Prostate gland (tissue), 2 donors: ENCODE measurements at regions not wholly inside any gene's neighbourhood (a gene's known extent, or its start where the extent isn't known, plus 50 kb on each side); places are given as distances from the start of the nearest gene placed in this dataset.

Source experiments
- DNase-seq: peaks from one replicate; pipeline ENCODE4 v3.0.0-alpha.2; 2019; ENCODE audit warnings: low spot score
- H3K27ac ChIP-seq, 2 donors: fragments of 200-600 bp; sonication (generic); 2 replicates each; pipeline ENCODE4 v1.5.1; 2017 to 2019
- H3K27me3 ChIP-seq: fragments of 200-600 bp; sonication (generic); replicated peaks from 2 replicates; pipeline ENCODE4 v1.5.1; 2019; ENCODE audit not compliant: insufficient read depth
- H3K36me3 ChIP-seq, 2 donors: fragments of 200-600 bp; sonication (generic); 1 replicate in 1 of 2; 2 replicates in 1 of 2; pipeline versions ENCODE4 v1.5.1 to v1.8.1; 2017 to 2019
- H3K4me1 ChIP-seq: fragments of 200-600 bp; sonication (generic); replicated peaks from 2 replicates; pipeline ENCODE4 v1.5.1; 2019
- H3K4me3 ChIP-seq, 2 donors: fragments of 200-600 bp; sonication (generic); 2 replicates each; pipeline ENCODE4 v1.5.1; 2017 to 2019
- H3K9me3 ChIP-seq: fragments of 200-600 bp; sonication (generic); 2 replicates; pipeline ENCODE4 v1.5.1; 2017
- POLR2A ChIP-seq: fragments of 450-650 bp; IDR thresholded peaks from one replicate; pipeline ENCODE4 v1.6.1; 2016; ENCODE audit warnings: antibody characterized with exemption, mild to moderate bottlenecking
- POLR2AphosphoS5 ChIP-seq: sonication (generic); formaldehyde crosslinking; IDR thresholded peaks from one replicate; pipeline ENCODE4 v1.6.1; 2017; ENCODE audit warnings: antibody characterized with exemption
- WGBS: methylation state at CpG from one replicate; pipeline ENCODE4 v1.1.5; 2018; 5-methylcytosine and 5-hydroxymethylcytosine counted together
- intact Hi-C: fragments of 100-400 bp; cut with DNase I; formaldehyde crosslinking; loops from one replicate; pipeline ENCODE4 v1.14.2; 2022
- TF ChIP-seq, protein P1 (sequence below), 4 experiments: fragments of 200-600 bp in 2 of 4; fragments of 450-650 bp in 2 of 4; sonication (generic) in 2 of 4; IDR thresholded peaks; 1 replicate in 3 of 4; 2 replicates in 1 of 4; pipeline ENCODE4 v1.5.1; 2016 to 2019; ENCODE audit warnings: antibody characterized with exemption in 4 of 4, mild to moderate bottlenecking in 2 of 4, moderate library complexity in 2 of 4

DNA sequence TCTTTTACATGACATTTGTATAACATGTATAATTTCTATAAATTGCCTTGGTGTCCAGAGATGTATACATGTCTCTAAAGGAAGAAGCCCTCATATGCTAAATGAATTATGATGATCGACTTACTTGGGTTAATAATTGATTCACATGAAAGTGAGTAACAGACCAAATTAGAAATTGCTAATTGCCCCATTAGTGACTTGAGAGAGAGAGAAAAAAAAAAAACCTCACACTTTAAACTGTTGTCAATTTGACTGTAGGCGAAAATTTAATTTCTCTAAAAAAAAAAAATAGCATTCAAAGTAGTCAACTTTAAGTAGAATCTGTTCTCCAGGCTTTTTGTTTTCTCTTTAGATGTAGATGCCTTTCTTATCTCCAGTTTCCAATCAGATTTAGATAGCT, 383.3 kb downstream of the SH2D4B start:
- Histone ChIP-seq H3K4me3 (no peak overlapping the region), H3K27me3 (no peaks in the 10 kb centered on the region), H3K9me3 (no peaks in the 10 kb centered on the region), H3K4me1 (no peaks in the 10 kb centered on the region), H3K27ac (no peak overlapping the region), H3K36me3 (no peaks in the 10 kb centered on the region)
- TF ChIP-seq POLR2A (no peak), POLR2AphosphoS5 (no peak)
- TF ChIP-seq, protein P1, sequence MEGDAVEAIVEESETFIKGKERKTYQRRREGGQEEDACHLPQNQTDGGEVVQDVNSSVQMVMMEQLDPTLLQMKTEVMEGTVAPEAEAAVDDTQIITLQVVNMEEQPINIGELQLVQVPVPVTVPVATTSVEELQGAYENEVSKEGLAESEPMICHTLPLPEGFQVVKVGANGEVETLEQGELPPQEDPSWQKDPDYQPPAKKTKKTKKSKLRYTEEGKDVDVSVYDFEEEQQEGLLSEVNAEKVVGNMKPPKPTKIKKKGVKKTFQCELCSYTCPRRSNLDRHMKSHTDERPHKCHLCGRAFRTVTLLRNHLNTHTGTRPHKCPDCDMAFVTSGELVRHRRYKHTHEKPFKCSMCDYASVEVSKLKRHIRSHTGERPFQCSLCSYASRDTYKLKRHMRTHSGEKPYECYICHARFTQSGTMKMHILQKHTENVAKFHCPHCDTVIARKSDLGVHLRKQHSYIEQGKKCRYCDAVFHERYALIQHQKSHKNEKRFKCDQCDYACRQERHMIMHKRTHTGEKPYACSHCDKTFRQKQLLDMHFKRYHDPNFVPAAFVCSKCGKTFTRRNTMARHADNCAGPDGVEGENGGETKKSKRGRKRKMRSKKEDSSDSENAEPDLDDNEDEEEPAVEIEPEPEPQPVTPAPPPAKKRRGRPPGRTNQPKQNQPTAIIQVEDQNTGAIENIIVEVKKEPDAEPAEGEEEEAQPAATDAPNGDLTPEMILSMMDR (IDR thresholded peaks at IDR 0.05), result no peak
- DNase-seq, result no peak
- 90% methylated on average over 2 of the region's 2 CpGs for WGBS
- intact Hi-C loops, result loop anchor here (10.0 kb wide), 2 partner anchors 256 to 536 kb away; no protein-coding TSS in a partner anchor

- no peaks in the 10 kb centered on the region for H3K9me3 ChIP-seq
- TF ChIP-seq, protein P1 (IDR thresholded peaks at IDR 0.05), result peak; percentile 10 to 59 (median 46)
- no peak for TF ChIP-seq POLR2A
- no peaks in the 10 kb centered on the region for H3K36me3 ChIP-seq
- DNase-seq, result peak; percentile 37
- no peak overlapping the region for H3K4me3 ChIP-seq
- H3K4me1 ChIP-seq, result no peaks in the 10 kb centered on the region
- no peak overlapping the region for H3K27ac ChIP-seq
- 47% methylated on average over 7 of the region's 7 CpGs for WGBS
- intact Hi-C loops, result loop anchor here (10.0 kb wide), 2 partner anchors 260 to 540 kb away; no protein-coding TSS in a partner anchor
- H3K27me3 ChIP-seq, result no peaks in the 10 kb centered on the region
Measured at GRCh38 chr10:80924063-80924952, 386.6 kb downstream of the SH2D4B start.

GRCh38 chr10:80927419-80928078, 389.8 kb downstream of the SH2D4B start:
- Histone ChIP-seq H3K4me3 (no peak overlapping the region), H3K27me3 (no peaks in the 10 kb centered on the region), H3K36me3 (no peaks in the 10 kb centered on the region), H3K27ac (no peak overlapping the region), H3K4me1 (no peaks in the 10 kb centered on the region), H3K9me3 (no peaks in the 10 kb centered on the region)
- WGBS, result 64% methylated on average over 5 of the region's 5 CpGs
- no peak for DNase-seq
- no peak for TF ChIP-seq POLR2A
- TF ChIP-seq, protein P1 (IDR thresholded peaks at IDR 0.05), result no peak
- no peak for TF ChIP-seq POLR2AphosphoS5
- intact Hi-C loops, result loop anchor here (10.0 kb wide), 2 partner anchors 263 to 543 kb away; no protein-coding TSS in a partner anchor

GRCh38 chr10:80938903-80939302, 401.2 kb downstream of the SH2D4B start:
- DNase-seq, result no peak
- intact Hi-C loops, result no loop called here
- H3K27me3 ChIP-seq, result no peaks in the 10 kb centered on the region
- TF ChIP-seq POLR2A, result no peak
- no peak for TF ChIP-seq POLR2AphosphoS5
- TF ChIP-seq, protein P1 (IDR thresholded peaks at IDR 0.05), result no peak
- H3K4me3 ChIP-seq, result no peak overlapping the region
- H3K9me3 ChIP-seq, result no peaks in the 10 kb centered on the region
- H3K4me1 ChIP-seq, result no peaks in the 10 kb centered on the region
- H3K36me3 ChIP-seq, result no peaks in the 10 kb centered on the region
- H3K27ac ChIP-seq, result no peak overlapping the region
- 67% methylated on average over 1 of the region's 1 CpG for WGBS
